DMS53 (cell line): ENCODE measurements at regions not wholly inside any gene's neighbourhood (a gene's known extent, or its start where the extent isn't known, plus 50 kb on each side); places are given as distances from the start of the nearest gene placed in this dataset.
"Not testable (repeated sequence)": the region's sequence is repeated elsewhere in the genome, so short reads cannot be mapped to it uniquely, and the experiment has no call there.

Source experiments
- DNase-seq: peaks from one replicate; lab custom pipeline; 2025; lab: John Stamatoyannopoulos, UW

GRCh38 chr9:42239445-42240260 lies 56.2 kb downstream of the SPATA31A6 start:
- DNase-seq = peak; percentile 29

GRCh38 chr9:42240261-42240579 lies 56.8 kb downstream of the SPATA31A6 start:
- not testable (repeated sequence) for DNase-seq

DNA sequence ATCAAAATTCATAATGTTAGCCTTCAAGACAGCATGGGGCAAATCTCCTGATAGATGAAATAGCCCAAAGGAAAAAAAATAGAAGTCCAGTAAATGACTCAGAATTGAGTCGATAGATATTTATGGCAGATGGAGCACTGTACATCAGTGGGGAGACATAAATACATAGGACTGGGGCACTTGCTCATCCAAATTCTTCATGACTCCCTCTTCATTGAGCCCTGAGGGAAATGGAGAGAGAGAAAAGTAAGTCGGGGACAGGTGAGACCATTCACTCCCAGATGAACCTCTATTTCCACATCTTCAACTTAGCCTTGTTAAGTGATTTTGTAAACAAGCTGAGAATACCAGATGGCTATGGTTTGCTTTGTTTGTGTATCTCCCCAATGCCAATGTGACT lies 59.8 kb downstream of the SPATA31A6 start:
- DNase-seq = peak; percentile 18

GRCh38 chr9:42243822-42244221 lies 60.4 kb downstream of the SPATA31A6 start:
- DNase-seq = not testable (repeated sequence)

- not testable (repeated sequence) for DNase-seq
Measured at GRCh38 chr9:42268729-42269128, 85.3 kb downstream of the SPATA31A6 start.

- peak; percentile 6 for DNase-seq
Measured at GRCh38 chr9:42269171-42269570, 85.7 kb downstream of the SPATA31A6 start.

DNA sequence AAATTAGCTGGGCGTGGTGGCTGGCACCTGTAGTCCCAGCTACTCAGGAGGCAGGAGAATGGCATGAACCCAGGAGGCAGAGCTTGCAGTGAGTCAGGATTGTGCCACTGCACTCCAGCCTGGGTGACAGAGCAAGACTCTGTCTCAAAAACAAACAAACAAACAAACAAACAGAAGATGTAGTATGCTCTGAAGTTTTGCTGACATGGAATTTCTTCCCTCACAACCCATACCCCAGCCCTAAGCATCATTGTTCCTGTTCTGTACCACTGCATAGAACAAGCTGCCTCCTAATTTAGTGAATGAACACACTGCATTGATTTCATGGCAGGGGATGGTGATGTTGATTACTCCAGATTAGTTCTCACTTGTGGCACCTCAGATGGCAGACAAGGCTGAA lies 89.7 kb downstream of the SPATA31A6 start:
- not testable (repeated sequence) for DNase-seq

DNA sequence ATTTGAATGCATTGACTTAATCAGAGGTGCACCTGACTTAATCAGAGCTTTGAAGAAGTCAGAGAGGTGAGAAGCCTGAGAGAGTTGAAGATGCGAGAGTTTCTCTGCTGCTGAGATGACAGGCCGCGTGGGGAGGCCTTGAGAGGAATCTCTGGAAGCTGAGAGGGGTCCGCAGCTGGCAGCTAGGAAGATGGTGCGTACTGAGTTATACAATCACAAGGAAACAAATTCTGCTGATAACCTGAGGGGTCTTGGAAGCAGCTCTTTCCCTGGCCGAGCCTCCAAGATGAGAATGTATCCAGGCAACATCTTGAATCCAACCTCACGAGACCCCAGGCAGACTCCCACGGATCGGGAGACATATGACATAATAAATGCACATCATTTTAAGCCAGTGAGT lies 91.7 kb downstream of the SPATA31A6 start:
- no peak for DNase-seq

- DNase-seq = not testable (repeated sequence)
Measured at GRCh38 chr9:42282531-42283178, 99.2 kb downstream of the SPATA31A6 start.

- not testable (repeated sequence) for DNase-seq
Measured at GRCh38 chr9:42283179-42283543, 99.7 kb downstream of the SPATA31A6 start.

DNA sequence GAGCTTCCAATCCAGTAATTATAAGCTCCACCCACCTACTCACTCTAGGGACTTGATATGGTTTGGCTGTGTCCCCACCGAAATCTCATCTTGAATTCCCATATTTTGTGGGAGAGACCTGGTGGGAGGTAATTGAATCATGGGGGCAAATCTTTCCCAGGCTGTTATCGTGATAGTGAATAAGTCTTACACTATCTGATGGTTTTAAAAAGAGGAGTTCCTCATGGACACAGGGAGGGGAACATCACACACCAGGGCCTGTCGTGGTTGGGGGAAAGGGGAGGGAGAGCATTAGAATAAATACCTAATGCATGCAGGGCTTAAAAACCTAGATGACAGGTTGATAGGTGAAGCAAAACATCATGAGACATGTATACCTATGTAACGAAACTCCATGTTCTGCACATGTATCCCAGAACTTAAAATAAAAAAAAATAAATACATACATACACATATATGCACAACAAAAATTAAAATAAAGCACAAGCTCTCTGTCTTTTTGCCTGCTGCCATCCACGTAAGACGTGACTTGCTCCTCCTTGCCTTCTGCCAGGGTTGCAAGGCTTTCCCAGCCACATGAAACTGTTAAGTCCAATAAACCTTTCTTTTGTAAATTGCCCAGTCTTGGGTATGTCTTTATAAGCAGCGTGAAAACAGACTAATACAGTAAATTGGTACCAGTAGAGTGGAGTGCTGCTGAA lies 102.8 kb downstream of the SPATA31A6 start:
- not testable (repeated sequence) for DNase-seq

DNA sequence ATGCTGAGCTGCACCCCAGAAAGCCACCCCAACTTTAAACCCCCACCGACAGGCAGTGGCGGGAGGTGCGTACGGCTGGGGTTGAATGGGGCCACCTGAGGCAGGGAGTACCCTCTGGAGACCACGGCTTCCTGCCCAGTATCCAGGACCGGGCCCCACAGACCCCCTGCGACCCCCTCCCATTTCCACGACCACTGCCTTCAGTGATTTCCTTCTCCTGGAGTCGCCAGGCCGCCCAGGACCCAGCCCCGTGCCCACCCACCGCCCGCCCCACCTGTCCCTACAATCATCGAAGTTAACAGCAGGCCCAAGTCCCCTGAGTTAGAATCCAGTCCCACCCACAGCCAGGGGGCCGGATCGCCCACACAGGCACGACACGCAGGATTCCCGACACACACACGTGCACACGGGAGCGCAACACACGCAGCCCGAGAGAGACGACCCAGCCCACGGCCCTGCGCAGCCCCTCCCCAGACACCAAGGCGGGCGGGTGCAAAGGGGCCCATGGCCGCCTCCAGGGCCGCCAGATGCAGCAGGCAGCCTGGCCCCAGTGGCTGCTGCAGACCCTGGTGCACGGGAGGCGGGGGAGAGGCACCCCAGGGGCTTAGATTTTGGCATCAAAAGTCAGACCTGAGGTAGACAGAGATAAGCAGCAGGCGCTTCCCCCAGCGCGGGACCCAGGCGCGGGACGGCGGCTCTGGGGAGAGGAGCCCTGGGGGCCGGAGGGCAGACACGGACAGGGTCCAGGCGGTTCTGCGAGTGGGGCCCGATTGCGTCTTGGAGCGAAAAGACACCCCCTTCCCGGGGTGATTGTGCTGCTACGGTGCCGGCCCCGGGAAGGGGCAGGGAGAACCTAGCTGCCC lies 104.8 kb downstream of the SPATA31A6 start:
- not testable (repeated sequence) for DNase-seq

GRCh38 chr9:42288865-42289229 lies 105.4 kb downstream of the SPATA31A6 start:
- not testable (repeated sequence) for DNase-seq

DNA sequence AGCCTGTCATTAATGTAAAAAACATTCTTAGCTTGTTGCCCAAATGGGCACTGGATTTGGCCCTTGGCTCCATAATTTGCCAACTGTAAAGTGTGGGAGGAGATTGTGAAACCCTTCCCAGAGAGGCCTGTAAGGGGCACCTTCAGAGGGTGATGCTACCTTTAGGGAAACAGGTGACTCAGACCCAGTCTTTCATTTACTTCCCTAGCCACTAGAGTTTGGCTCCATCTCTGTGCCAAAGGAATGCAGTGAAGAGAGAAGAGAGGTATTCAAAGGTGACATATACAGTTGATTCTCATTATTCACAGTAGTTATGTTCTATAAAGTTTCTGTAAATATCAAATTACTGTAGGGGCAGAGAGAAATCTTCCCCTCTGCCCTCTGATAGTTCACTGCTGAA lies 116.7 kb downstream of the SPATA31A6 start:
- not testable (repeated sequence) for DNase-seq

DNA sequence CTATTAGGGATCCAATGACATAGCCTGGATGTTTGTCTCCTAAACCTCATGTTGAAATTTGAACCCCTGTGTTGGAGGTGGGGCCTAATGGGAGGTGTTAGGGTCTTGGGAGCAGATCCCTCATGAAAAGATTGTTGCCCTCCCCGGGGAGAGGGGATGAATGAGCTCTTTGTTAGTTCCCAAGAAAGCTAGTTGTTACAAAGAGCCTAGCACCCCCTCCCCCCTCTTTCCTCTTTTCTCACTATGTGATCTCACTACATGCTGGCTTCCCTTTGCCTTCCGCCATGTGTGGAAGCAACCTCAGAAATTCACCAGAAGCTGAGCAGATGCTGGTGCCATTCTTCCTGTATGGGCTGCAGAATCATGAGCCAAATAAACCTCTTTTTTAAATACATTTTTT lies 123.2 kb downstream of the SPATA31A6 start:
- not testable (repeated sequence) for DNase-seq

GRCh38 chr9:42307449-42307848 lies 124.0 kb downstream of the SPATA31A6 start:
- not testable (repeated sequence) for DNase-seq

GRCh38 chr9:42310972-42311371 lies 127.5 kb downstream of the SPATA31A6 start:
- not testable (repeated sequence) for DNase-seq

DNA sequence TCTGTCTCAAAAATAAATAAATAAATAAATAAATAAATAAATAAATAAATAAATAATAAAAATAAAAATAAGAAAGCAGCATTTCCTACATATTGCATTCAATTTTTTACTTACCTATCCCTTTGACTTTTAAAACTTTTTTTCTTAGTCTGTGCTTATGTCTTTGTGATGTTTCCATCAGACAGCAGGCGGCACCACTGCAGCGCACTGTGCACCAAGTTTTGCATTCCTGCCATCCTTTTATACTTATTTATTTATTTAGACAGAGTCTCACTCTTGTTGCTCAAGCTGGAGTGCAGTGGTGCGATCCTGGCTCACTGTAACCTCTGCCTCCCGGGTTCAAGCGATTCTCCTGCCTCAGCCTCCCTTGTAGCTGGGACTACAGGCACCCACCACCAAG lies 132.6 kb downstream of the SPATA31A6 start:
- DNase-seq = not testable (repeated sequence)

GRCh38 chr9:42317677-42318076 lies 134.2 kb downstream of the SPATA31A6 start:
- DNase-seq = not testable (repeated sequence)

- DNase-seq = not testable (repeated sequence)
Measured at GRCh38 chr9:42323084-42323809, 139.8 kb downstream of the SPATA31A6 start.

DNA sequence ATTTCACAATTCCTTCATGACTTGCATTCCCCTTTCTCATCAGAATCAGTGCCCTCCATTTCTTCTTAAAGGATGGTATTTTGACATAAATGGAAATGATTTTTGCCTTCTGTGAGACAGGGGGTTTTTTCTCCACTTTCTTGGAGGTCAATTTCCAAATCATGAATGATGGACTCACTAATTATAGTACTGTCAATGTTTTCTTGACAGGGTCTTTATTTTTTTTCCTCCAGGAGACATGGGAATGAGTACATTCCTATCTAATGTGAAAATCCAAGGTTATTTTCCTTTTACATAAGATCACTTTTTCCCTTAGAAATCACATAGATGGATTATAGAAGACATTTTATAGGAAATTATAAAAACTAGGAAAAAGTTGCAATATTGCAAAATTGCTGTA lies 141.7 kb downstream of the SPATA31A6 start:
- not testable (repeated sequence) for DNase-seq
